Muscle layer of colon (tissue), 2 donors: ENCODE measurements at regions not wholly inside any gene's neighbourhood (a gene's known extent, or its start where the extent isn't known, plus 50 kb on each side); places are given as distances from the start of the nearest gene placed in this dataset.

ENCODE experiments used
- H3K27ac ChIP-seq: one replicate; pipeline ENCODE4 v1.7.0; 2013; ENCODE audit warnings: low read depth, mild to moderate bottlenecking, low read length, moderate library complexity
- H3K27me3 ChIP-seq, 2 donors: one replicate each; pipeline ENCODE4 v1.7.0; 2013; ENCODE audit warnings: low read length in 2 of 2, mild to moderate bottlenecking in 2 of 2; ENCODE audit not compliant: insufficient read depth in 2 of 2, control insufficient read depth in 1 of 2
- H3K36me3 ChIP-seq: one replicate; pipeline ENCODE4 v1.7.0; 2013; ENCODE audit warnings: mild to moderate bottlenecking, low read length; ENCODE audit not compliant: insufficient read depth
- H3K4me1 ChIP-seq: one replicate; pipeline ENCODE4 v1.7.0; 2013; ENCODE audit warnings: mild to moderate bottlenecking, low read length; ENCODE audit not compliant: insufficient read depth
- H3K4me3 ChIP-seq, 2 donors: one replicate each; pipeline ENCODE4 v1.7.0; 2013; ENCODE audit warnings: low read length in 2 of 2, low read depth in 1 of 2, mild to moderate bottlenecking in 1 of 2, moderate library complexity in 1 of 2
- H3K9ac ChIP-seq: one replicate; pipeline ENCODE4 v1.7.0; 2013; ENCODE audit warnings: low read length
- H3K9me3 ChIP-seq: one replicate; pipeline ENCODE4 v1.7.0; 2013; ENCODE audit warnings: mild to moderate bottlenecking, low read length
- donor health status: abdominal sarcoma.
- donor health status: Adenocarcinoma of cecum.

- no peaks in the 10 kb centered on the region for H3K4me1 ChIP-seq
Observed at GRCh38 chrX:10935501-10935900, 175.6 kb upstream of the HCCS start.

GRCh38 chrX:10936976-10937375 lies 174.2 kb upstream of the HCCS start:
- Histone ChIP-seq H3K4me1 (no peaks in the 10 kb centered on the region), H3K27me3 (no peaks in the 10 kb centered on the region), H3K27ac (no peak overlapping the region), H3K9me3 (no peaks in the 10 kb centered on the region), H3K4me3 (no peak overlapping the region), H3K9ac (no peak overlapping the region), H3K36me3 (no peaks in the 10 kb centered on the region)

More at GRCh38 chrX:10935501-10935900, 175.6 kb upstream of the HCCS start:
- Histone ChIP-seq H3K9ac (no peak overlapping the region), H3K4me3 (no peak overlapping the region), H3K9me3 (no peaks in the 10 kb centered on the region), H3K36me3 (no peaks in the 10 kb centered on the region), H3K27me3 (no peaks in the 10 kb centered on the region), H3K27ac (no peak overlapping the region)

GRCh38 chrX:10938365-10938923 lies 172.7 kb upstream of the HCCS start:
- H3K4me3 ChIP-seq = no peak overlapping the region
- H3K27me3 ChIP-seq = no peaks in the 10 kb centered on the region
- H3K9me3 ChIP-seq = no peaks in the 10 kb centered on the region
- H3K9ac ChIP-seq = no peak overlapping the region
- H3K36me3 ChIP-seq = no peaks in the 10 kb centered on the region
- no peak overlapping the region for H3K27ac ChIP-seq
- H3K4me1 ChIP-seq = no peaks in the 10 kb centered on the region

- H3K4me1 ChIP-seq = no peaks in the 10 kb centered on the region
- no peak overlapping the region for H3K9ac ChIP-seq
- no peak overlapping the region for H3K27ac ChIP-seq
- H3K9me3 ChIP-seq = no peaks in the 10 kb centered on the region
- H3K27me3 ChIP-seq = no peaks in the 10 kb centered on the region
- H3K36me3 ChIP-seq = no peaks in the 10 kb centered on the region
- H3K4me3 ChIP-seq = no peak overlapping the region
Observed at GRCh38 chrX:10939424-10939823, 171.7 kb upstream of the HCCS start.

GRCh38 chrX:10944136-10944885 lies 166.8 kb upstream of the HCCS start:
- Histone ChIP-seq H3K4me3 (no peak overlapping the region), H3K27ac (no peak overlapping the region), H3K36me3 (no peaks in the 10 kb centered on the region), H3K9ac (no peak overlapping the region), H3K9me3 (no peaks in the 10 kb centered on the region), H3K4me1 (no peaks in the 10 kb centered on the region), H3K27me3 (no peaks in the 10 kb centered on the region)

- no peaks in the 10 kb centered on the region for H3K9me3 ChIP-seq
- no peaks in the 10 kb centered on the region for H3K4me1 ChIP-seq
- H3K4me3 ChIP-seq = no peak overlapping the region
- no peak overlapping the region for H3K9ac ChIP-seq
- H3K36me3 ChIP-seq = no peaks in the 10 kb centered on the region
- no peak overlapping the region for H3K27ac ChIP-seq
- peaks cover 0 to 5% of the 10 kb centered on the region in 2 donors for H3K27me3 ChIP-seq
Observed at GRCh38 chrX:10945498-10945897, 165.6 kb upstream of the HCCS start.

- H3K36me3 ChIP-seq = no peaks in the 10 kb centered on the region
- H3K9me3 ChIP-seq = no peaks in the 10 kb centered on the region
- peaks cover 0 to 5% of the 10 kb centered on the region in 2 donors for H3K27me3 ChIP-seq
- H3K27ac ChIP-seq = no peak overlapping the region
- no peak overlapping the region for H3K9ac ChIP-seq
- H3K4me1 ChIP-seq = no peaks in the 10 kb centered on the region
- H3K4me3 ChIP-seq = no peak overlapping the region
Observed at GRCh38 chrX:10949541-10949940, 161.6 kb upstream of the HCCS start.

GRCh38 chrX:10952619-10953018 lies 158.5 kb upstream of the HCCS start:
- no peak overlapping the region for H3K4me3 ChIP-seq
- H3K27ac ChIP-seq = no peak overlapping the region
- H3K9me3 ChIP-seq = no peaks in the 10 kb centered on the region
- no peak overlapping the region for H3K9ac ChIP-seq
- H3K4me1 ChIP-seq = no peaks in the 10 kb centered on the region
- no peaks in the 10 kb centered on the region for H3K36me3 ChIP-seq
- H3K27me3 ChIP-seq = peaks cover 0 to 5% of the 10 kb centered on the region in 2 donors

- H3K27ac ChIP-seq = no peak overlapping the region
- no peaks in the 10 kb centered on the region for H3K9me3 ChIP-seq
- H3K9ac ChIP-seq = no peak overlapping the region
- no peaks in the 10 kb centered on the region for H3K27me3 ChIP-seq
- no peak overlapping the region for H3K4me3 ChIP-seq
- no peaks in the 10 kb centered on the region for H3K36me3 ChIP-seq
- no peaks in the 10 kb centered on the region for H3K4me1 ChIP-seq
Observed at GRCh38 chrX:10965174-10965798, 145.8 kb upstream of the HCCS start.

- Histone ChIP-seq H3K4me3 (no peak overlapping the region), H3K27ac (no peak overlapping the region), H3K27me3 (no peaks in the 10 kb centered on the region), H3K9ac (no peak overlapping the region), H3K4me1 (no peaks in the 10 kb centered on the region), H3K36me3 (no peaks in the 10 kb centered on the region), H3K9me3 (no peaks in the 10 kb centered on the region)
Observed at GRCh38 chrX:10966057-10966456, 145.1 kb upstream of the HCCS start.

- Histone ChIP-seq H3K27ac (no peak overlapping the region), H3K27me3 (no peaks in the 10 kb centered on the region), H3K4me3 (no peak overlapping the region), H3K36me3 (no peaks in the 10 kb centered on the region), H3K9me3 (no peaks in the 10 kb centered on the region), H3K9ac (no peak overlapping the region), H3K4me1 (no peaks in the 10 kb centered on the region)
Observed at GRCh38 chrX:10971176-10971575, 140.0 kb upstream of the HCCS start.
